ENCODE measurements at regions not wholly inside any gene's neighbourhood (a gene's known extent, or its start where the extent isn't known, plus 50 kb on each side); places are given as distances from the start of the nearest gene placed in this dataset.

DNA sequence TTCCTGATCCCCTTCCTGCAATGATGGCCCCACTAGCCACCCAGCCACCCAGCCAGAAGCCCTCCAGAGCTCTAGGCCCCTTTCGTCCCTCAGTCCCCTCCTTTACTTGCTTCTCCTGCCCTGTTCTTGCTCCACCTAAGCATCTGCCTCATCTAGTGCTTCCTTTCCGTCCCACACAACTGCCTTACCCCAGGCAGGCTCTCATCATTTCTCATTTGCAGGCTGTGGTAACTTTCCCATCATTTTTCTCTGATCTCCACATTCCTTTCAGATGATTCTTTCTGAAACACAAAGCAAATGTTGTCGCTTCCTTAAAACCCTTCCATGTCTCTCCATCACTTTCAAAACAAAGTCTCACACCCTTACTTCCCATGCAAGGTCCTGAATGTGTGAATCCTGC, 459.8 kb downstream of the METTL4 start:
- DNase-seq (ENCODE audit: low spot score): no peak
- TF ChIP-seq, protein P1, sequence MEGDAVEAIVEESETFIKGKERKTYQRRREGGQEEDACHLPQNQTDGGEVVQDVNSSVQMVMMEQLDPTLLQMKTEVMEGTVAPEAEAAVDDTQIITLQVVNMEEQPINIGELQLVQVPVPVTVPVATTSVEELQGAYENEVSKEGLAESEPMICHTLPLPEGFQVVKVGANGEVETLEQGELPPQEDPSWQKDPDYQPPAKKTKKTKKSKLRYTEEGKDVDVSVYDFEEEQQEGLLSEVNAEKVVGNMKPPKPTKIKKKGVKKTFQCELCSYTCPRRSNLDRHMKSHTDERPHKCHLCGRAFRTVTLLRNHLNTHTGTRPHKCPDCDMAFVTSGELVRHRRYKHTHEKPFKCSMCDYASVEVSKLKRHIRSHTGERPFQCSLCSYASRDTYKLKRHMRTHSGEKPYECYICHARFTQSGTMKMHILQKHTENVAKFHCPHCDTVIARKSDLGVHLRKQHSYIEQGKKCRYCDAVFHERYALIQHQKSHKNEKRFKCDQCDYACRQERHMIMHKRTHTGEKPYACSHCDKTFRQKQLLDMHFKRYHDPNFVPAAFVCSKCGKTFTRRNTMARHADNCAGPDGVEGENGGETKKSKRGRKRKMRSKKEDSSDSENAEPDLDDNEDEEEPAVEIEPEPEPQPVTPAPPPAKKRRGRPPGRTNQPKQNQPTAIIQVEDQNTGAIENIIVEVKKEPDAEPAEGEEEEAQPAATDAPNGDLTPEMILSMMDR (IDR thresholded peaks at IDR 0.05; ENCODE audit: extremely low read depth, missing control alignments): no peak

DNA sequence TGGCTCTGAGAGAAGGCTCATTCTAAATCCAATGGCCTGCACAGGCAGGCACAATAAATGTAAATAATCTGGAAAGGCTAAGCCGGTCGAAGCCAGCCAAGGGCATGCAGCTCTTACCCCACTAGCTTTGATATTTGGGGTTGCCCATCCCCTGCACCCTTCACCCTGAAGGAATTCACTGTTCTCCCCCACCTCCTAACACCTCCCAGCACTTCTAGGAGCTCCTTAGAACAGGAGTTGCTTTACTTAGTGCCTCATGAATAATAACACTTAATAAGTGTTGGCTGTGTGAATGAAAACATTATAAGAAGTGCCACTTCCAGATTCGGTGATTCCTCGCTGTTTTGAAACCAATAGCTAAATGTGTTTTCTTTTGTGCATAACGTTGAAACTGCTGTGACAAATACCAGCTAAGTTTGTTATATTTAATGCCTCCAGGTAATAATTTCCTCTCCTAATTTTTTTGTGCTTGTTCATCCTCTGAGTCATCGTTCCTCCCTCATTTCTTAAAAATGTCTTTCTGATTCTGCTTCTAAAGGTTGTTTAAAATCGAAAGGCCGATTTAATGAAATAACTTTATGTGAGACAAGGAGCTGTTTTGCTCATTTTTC, 458.8 kb downstream of the METTL4 start:
- TF ChIP-seq, protein P1 (IDR thresholded peaks at IDR 0.05; ENCODE audit: extremely low read depth, missing control alignments): no peak
- no peak for DNase-seq (ENCODE audit: low spot score)

DNA sequence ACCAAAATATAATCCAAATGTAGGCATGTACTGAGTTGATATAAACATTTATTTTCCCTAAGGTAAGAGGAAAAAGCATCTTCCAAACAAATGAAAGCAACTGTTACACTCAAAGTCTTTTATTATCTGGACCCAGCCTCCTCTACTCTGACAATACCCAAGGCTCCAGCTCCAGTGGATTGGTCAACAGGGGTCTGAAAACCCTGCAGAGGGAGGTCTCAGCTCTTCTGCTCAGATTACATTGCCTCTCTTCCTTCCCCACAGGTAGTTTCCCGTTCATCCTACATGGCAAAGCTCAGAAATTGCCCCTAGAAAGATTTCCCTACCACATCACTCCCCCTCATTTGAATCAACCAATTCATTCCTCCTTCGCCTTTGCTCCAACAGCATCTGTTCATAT, 457.0 kb downstream of the METTL4 start:
- DNase-seq (ENCODE audit: low spot score): no peak
- TF ChIP-seq, protein P1 (IDR thresholded peaks at IDR 0.05; ENCODE audit: extremely low read depth, missing control alignments): no peak

DNA sequence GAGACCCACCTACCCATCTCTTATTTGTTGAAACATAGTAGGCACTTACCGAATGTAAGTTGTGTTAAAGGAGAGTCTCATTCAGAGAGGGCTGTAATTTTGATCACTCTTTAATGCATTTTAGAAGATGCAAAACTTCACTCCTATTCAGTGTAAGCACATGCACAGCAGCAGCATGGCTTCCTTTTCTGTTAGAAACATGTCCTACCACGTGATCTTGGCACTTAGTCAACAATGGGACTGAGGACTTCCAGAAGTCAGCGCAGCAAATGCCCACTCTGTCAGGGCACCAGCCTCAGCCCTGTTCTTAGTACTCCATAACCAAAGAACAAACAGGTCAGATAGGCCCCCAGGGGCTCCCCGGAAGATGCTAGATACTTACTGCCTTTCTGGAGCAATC, 456.5 kb downstream of the METTL4 start:
- TF ChIP-seq, protein P1 (IDR thresholded peaks at IDR 0.05; ENCODE audit: extremely low read depth, missing control alignments): no peak
- DNase-seq (ENCODE audit: low spot score): no peak

DNA sequence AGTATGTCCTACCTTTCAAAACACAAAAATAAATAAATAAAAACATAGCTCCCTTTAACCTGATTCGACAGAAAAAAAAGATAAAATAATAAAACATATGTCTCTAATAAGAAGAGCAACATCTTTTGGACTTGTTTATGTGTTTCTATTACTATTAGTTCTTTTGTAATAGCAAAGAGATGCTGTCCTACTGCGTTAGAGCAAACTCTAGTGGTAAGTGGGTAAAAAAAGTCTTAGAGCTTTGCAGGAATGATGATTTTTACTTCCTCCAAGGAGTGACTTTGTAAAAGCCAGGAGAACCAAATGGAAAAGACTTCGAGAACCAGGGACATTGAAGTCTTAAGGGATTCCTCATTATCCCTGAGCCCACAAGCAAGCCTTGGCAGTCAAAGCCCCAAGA, 450.1 kb downstream of the METTL4 start:
- TF ChIP-seq, protein P1 (IDR thresholded peaks at IDR 0.05; ENCODE audit: extremely low read depth, missing control alignments): no peak
- DNase-seq (ENCODE audit: low spot score): no peak

DNA sequence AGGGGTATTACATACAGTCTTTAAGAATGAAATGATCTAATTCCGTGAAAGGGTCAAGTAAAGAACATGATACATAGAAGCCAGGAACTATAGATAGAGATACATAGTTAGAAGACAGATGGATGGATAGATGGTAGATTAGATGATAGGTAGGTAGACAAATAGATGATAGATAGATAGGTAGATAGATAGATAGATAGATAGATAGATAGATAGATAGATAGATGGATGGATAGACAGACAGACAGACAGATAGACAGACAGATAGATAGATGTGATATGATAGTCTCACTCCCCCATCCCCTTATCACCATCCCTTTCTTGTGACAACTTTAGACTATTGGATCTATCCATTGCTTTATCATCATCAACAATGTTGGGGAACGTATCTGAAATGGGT, 448.2 kb downstream of the METTL4 start:
- DNase-seq (ENCODE audit: low spot score): no peak
- TF ChIP-seq, protein P1 (IDR thresholded peaks at IDR 0.05; ENCODE audit: extremely low read depth, missing control alignments): no peak

DNA sequence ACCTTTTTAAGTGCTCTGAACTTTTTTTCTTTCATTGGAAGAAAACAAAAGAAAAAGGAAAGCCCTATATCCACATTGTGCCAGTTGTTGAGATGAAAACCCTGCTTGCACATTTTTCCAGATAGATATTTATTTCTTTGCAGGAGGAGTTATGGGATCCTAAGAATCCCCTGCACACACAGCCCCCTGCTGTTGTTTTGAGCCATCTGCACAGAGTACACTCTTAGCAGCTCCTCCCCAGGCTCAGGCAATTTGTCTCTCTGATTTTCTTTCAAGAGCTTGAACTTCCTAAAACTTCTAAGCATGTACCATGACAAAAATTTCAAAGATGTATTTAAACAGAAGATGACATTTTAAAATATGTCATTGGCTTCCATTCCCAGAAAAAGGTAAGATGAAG, 436.9 kb downstream of the METTL4 start:
- TF ChIP-seq, protein P1 (IDR thresholded peaks at IDR 0.05; ENCODE audit: extremely low read depth, missing control alignments): no peak
- DNase-seq (ENCODE audit: low spot score): no peak

Measured in GM20000 (cell line).